HEK293 (cell line): ENCODE measurements at regions not wholly inside any gene's neighbourhood (a gene's known extent, or its start where the extent isn't known, plus 50 kb on each side); places are given as distances from the start of the nearest gene placed in this dataset.

ENCODE experiments used
- CTCF ChIA-PET: fragments of 350-600 bp; formaldehyde crosslinking; extraction: SDS; loops from one replicate; lab custom pipeline; 2021; ENCODE audit warnings: antibody characterized with exemption; lab: Yijun Ruan, JAX
- POLR2A ChIA-PET: fragments of 300-600 bp; formaldehyde crosslinking; extraction: SDS; loops from one replicate; lab custom pipeline; 2020; ENCODE audit warnings: antibody characterized with exemption, inconsistent platforms; lab: Yijun Ruan, JAX
- H3K27ac ChIP-seq: fragments of 200-500 bp; sonication (Bioruptor generic); 2 replicates; pipeline ENCODE4 v1.5.1; 2014; ENCODE audit warnings: low read depth, low read length, control low read depth, inconsistent platforms; ENCODE audit errors: extremely low read depth
- H3K36me3 ChIP-seq, 2 experiments: fragments of 200-500 bp in 1 of 2; sonication (Bioruptor generic) in 1 of 2; 1 replicate in 1 of 2; 2 replicates in 1 of 2; pipeline ENCODE4 v1.5.1; 2014 to 2017; ENCODE audit warnings: inconsistent platforms in 2 of 2, low read length in 2 of 2; ENCODE audit not compliant: control insufficient read depth in 2 of 2, insufficient read depth in 1 of 2
- H3K4me1 ChIP-seq: fragments of 200-500 bp; sonication (Bioruptor generic); 2 replicates; pipeline ENCODE4 v1.5.1; 2014; ENCODE audit warnings: mild to moderate bottlenecking, low read length, inconsistent platforms; ENCODE audit not compliant: control insufficient read depth, insufficient read depth
- H3K4me3 ChIP-seq: 2 replicates; pipeline ENCODE4 v1.5.1; 2011; ENCODE audit warnings: low read depth, mild to moderate bottlenecking, control low read depth, low read length, moderate library complexity
- H3K9me3 ChIP-seq: fragments of 200-500 bp; sonication (Bioruptor generic); 2 replicates; pipeline ENCODE4 v1.5.1; 2014; ENCODE audit warnings: low read depth, low read length, inconsistent platforms; ENCODE audit not compliant: control insufficient read depth, insufficient read depth
- BCL11A ChIP-seq: fragments of 450-650 bp; formaldehyde crosslinking; IDR thresholded peaks from 2 replicates; pipeline ENCODE4 v1.5.1; 2016; ENCODE audit warnings: low read depth, missing biosample characterization, missing genetic modification characterization
- GLI4 ChIP-seq: fragments of 450-650 bp; formaldehyde crosslinking; IDR thresholded peaks from 2 replicates; pipeline ENCODE4 v1.5.1; 2016; ENCODE audit warnings: missing biosample characterization, missing genetic modification characterization
- GLIS1 ChIP-seq: fragments of 450-650 bp; formaldehyde crosslinking; IDR thresholded peaks from 2 replicates; pipeline ENCODE4 v1.5.1; 2016; ENCODE audit warnings: missing biosample characterization, missing genetic modification characterization
- MZF1 ChIP-seq: fragments of 450-650 bp; formaldehyde crosslinking; IDR thresholded peaks from 2 replicates; pipeline ENCODE4 v1.5.1; 2017; ENCODE audit warnings: missing biosample characterization, missing genetic modification characterization, borderline replicate concordance
- OVOL3 ChIP-seq: fragments of 450-650 bp; formaldehyde crosslinking; IDR thresholded peaks from 2 replicates; pipeline ENCODE4 v1.5.1; 2016; ENCODE audit warnings: missing biosample characterization, missing genetic modification characterization
- SP7 ChIP-seq: fragments of 450-650 bp; formaldehyde crosslinking; IDR thresholded peaks from 2 replicates; pipeline ENCODE4 v1.5.1; 2016; ENCODE audit warnings: missing biosample characterization, missing genetic modification characterization
- YY2 ChIP-seq: fragments of 450-650 bp; formaldehyde crosslinking; IDR thresholded peaks from 2 replicates; pipeline ENCODE4 v1.5.1; 2016; ENCODE audit warnings: missing biosample characterization, missing genetic modification characterization
- ZEB2 ChIP-seq: fragments of 450-650 bp; formaldehyde crosslinking; IDR thresholded peaks from 2 replicates; pipeline ENCODE4 v1.5.1; 2016; ENCODE audit warnings: missing biosample characterization, missing genetic modification characterization
- ZIC2 ChIP-seq: fragments of 450-650 bp; formaldehyde crosslinking; IDR thresholded peaks from 2 replicates; pipeline ENCODE4 v1.5.1; 2016; ENCODE audit warnings: missing biosample characterization, missing genetic modification characterization
- ZNF211 ChIP-seq: fragments of 450-650 bp; formaldehyde crosslinking; IDR thresholded peaks from 2 replicates; pipeline ENCODE4 v1.5.1; 2016; ENCODE audit warnings: low read depth, missing biosample characterization, missing genetic modification characterization
- ZNF23 ChIP-seq: fragments of 450-650 bp; formaldehyde crosslinking; IDR thresholded peaks from 2 replicates; pipeline ENCODE4 v1.5.1; 2016; ENCODE audit warnings: missing biosample characterization, missing genetic modification characterization, borderline replicate concordance
- ZNF302 ChIP-seq: fragments of 450-650 bp; formaldehyde crosslinking; IDR thresholded peaks from 2 replicates; pipeline ENCODE4 v1.5.1; 2016; ENCODE audit warnings: missing biosample characterization, missing genetic modification characterization, low read depth
- ZNF335 ChIP-seq: fragments of 450-650 bp; formaldehyde crosslinking; conservative IDR thresholded peaks from 2 replicates; pipeline ENCODE4 v1.5.1; 2016; ENCODE audit warnings: missing biosample characterization, missing genetic modification characterization
- ZNF37A ChIP-seq: fragments of 450-650 bp; IDR thresholded peaks from 2 replicates; pipeline ENCODE4 v1.5.1; 2018; ENCODE audit warnings: missing biosample characterization, missing genetic modification characterization
- ZNF391 ChIP-seq: fragments of 450-650 bp; formaldehyde crosslinking; IDR thresholded peaks from 2 replicates; pipeline ENCODE4 v1.5.1; 2016; ENCODE audit warnings: low read depth, missing biosample characterization, missing genetic modification characterization, borderline replicate concordance
- ZNF629 ChIP-seq: fragments of 450-650 bp; formaldehyde crosslinking; IDR thresholded peaks from 2 replicates; pipeline ENCODE4 v1.5.1; 2017; ENCODE audit warnings: missing biosample characterization, missing genetic modification characterization
- ZNF660 ChIP-seq: fragments of 450-650 bp; IDR thresholded peaks from 2 replicates; pipeline ENCODE4 v1.5.1; 2018; ENCODE audit warnings: missing biosample characterization, mild to moderate bottlenecking, missing genetic modification characterization
- ZNF677 ChIP-seq: fragments of 450-650 bp; IDR thresholded peaks from 2 replicates; pipeline ENCODE4 v1.5.0; 2018; ENCODE audit warnings: missing biosample characterization, mild to moderate bottlenecking, missing genetic modification characterization, moderate library complexity
- ZNF701 ChIP-seq: fragments of 450-650 bp; formaldehyde crosslinking; IDR thresholded peaks from 2 replicates; pipeline ENCODE4 v1.5.1; 2016; ENCODE audit warnings: missing biosample characterization, missing genetic modification characterization
- ZNF792 ChIP-seq: fragments of 450-650 bp; formaldehyde crosslinking; IDR thresholded peaks from 2 replicates; pipeline ENCODE4 v1.5.1; 2016; ENCODE audit warnings: missing biosample characterization, missing genetic modification characterization
- TF ChIP-seq, protein P1 (sequence below): fragments of 450-650 bp; formaldehyde crosslinking; IDR thresholded peaks from 2 replicates; pipeline ENCODE4 v1.5.1; 2017; ENCODE audit warnings: missing biosample characterization, missing genetic modification characterization
- TF ChIP-seq, protein P2 (sequence below): fragments of 450-650 bp; formaldehyde crosslinking; IDR thresholded peaks from 2 replicates; pipeline ENCODE4 v1.5.1; 2016; ENCODE audit warnings: missing biosample characterization, missing genetic modification characterization, low read depth
- TF ChIP-seq, protein P3 (sequence below): fragments of 450-650 bp; formaldehyde crosslinking; IDR thresholded peaks from 2 replicates; pipeline ENCODE4; 2016; ENCODE audit warnings: missing biosample characterization, missing genetic modification characterization
- TF ChIP-seq, protein P4 (sequence below): fragments of 450-650 bp; formaldehyde crosslinking; IDR thresholded peaks from 2 replicates; pipeline ENCODE4 v1.5.1; 2016; ENCODE audit warnings: missing biosample characterization, missing genetic modification characterization
- TF ChIP-seq, protein P5 (sequence below): fragments of 450-650 bp; formaldehyde crosslinking; IDR thresholded peaks from 2 replicates; pipeline ENCODE4 v1.5.1; 2017; ENCODE audit warnings: missing biosample characterization, missing genetic modification characterization

DNA sequence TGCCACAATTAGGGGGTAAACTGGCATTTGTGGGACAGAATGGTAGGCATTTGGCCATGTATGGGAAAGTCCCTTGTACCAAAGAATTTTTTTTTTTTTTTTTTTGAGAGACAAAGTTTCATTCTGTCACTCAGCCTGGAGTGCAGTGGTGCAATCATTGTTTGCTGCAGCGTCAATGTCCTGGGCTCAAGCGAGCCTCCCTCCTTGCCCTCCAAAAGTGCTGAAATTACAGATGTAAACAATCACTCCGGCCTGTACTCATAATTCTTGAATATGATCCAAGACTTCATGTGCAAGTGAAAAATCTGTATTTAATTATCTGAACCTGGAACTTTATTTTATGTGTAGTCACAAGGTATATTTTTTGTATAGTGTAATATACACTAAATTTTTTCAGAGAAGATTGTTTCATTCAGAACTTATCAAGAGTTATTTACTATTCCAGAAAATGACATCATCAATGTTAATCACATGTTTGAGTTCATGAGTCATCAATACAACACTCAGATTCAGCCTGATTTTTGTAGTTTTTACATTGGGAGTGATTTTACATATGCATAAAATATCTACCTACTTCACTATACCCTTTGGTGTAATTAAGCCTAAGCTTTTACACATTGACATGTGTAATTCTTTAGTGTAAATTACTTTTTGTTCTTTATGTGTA is 138.7 kb upstream of the L3MBTL4 start (continued):
- TF ChIP-seq ZNF37A (tag by site-specific recombination) (no peak), ZEB2 (tag by site-specific recombination) (no peak), BCL11A (tag by site-specific recombination) (no peak), ZNF792 (tag by site-specific recombination) (no peak), SP7 (tag by site-specific recombination) (0 out of 2 replicates have a peak, but pooled peaks have one; percentile 14), MZF1 (tag by site-specific recombination) (no peak)
- TF ChIP-seq, protein P1, sequence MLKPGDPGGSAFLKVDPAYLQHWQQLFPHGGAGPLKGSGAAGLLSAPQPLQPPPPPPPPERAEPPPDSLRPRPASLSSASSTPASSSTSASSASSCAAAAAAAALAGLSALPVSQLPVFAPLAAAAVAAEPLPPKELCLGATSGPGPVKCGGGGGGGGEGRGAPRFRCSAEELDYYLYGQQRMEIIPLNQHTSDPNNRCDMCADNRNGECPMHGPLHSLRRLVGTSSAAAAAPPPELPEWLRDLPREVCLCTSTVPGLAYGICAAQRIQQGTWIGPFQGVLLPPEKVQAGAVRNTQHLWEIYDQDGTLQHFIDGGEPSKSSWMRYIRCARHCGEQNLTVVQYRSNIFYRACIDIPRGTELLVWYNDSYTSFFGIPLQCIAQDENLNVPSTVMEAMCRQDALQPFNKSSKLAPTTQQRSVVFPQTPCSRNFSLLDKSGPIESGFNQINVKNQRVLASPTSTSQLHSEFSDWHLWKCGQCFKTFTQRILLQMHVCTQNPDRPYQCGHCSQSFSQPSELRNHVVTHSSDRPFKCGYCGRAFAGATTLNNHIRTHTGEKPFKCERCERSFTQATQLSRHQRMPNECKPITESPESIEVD (tag by site-specific recombination): 0 out of 2 replicates have a peak, but pooled peaks have one; percentile 13
- TF ChIP-seq, protein P2, sequence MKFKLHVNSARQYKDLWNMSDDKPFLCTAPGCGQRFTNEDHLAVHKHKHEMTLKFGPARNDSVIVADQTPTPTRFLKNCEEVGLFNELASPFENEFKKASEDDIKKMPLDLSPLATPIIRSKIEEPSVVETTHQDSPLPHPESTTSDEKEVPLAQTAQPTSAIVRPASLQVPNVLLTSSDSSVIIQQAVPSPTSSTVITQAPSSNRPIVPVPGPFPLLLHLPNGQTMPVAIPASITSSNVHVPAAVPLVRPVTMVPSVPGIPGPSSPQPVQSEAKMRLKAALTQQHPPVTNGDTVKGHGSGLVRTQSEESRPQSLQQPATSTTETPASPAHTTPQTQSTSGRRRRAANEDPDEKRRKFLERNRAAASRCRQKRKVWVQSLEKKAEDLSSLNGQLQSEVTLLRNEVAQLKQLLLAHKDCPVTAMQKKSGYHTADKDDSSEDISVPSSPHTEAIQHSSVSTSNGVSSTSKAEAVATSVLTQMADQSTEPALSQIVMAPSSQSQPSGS (tag by site-specific recombination): peak; percentile 88
- TF ChIP-seq, protein P3, sequence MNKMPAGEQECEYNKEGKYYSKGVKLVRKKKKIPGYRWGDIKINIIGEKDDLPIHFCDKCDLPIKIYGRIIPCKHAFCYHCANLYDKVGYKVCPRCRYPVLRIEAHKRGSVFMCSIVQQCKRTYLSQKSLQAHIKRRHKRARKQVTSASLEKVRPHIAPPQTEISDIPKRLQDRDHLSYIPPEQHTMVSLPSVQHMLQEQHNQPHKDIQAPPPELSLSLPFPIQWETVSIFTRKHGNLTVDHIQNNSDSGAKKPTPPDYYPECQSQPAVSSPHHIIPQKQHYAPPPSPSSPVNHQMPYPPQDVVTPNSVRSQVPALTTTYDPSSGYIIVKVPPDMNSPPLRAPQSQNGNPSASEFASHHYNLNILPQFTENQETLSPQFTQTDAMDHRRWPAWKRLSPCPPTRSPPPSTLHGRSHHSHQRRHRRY: no peak
- TF ChIP-seq, all 188 proteins: peak for 4

DNA sequence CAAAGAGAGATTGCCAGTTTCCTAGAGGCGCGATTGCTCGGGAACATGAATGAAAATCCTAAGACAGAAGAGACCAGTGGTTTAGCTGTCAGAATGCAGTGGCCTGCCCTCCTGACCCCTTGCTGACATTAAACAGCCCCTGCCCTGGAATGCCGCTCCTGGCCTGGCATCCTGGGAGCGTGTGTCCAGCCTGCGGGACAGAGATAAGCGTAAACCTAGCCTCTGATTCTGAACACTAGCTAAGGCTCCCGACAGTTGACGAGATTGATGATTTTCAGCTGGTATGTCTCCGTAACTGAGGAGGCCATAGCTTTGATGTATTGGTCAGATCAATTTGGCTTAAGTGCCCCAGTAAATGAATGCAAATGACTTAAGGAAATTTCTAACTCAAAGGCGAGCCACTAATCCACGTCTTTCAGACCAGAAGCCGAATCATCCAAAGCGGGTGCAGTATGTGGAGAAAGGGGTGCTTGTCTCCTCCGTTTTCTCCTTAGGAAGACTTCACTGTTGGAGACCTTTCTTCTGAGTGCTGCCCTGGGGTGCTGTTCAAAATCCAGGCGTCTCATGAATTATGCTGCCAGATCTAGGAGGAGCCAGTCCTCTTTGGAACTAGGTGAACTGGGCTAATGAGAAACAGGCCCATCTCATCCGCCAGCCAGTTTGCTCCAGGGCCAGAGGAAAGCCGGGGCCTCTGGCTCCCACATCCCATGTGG is 142.5 kb upstream of the L3MBTL4 start:
- ChIA-PET POLR2A (no interaction called here), CTCF (interaction anchor here (0.6 to 1.2 kb wide), 3 partner anchors 14 to 917 kb away, joined by 3 to 11 read pairs (median 3); no protein-coding TSS in a partner anchor)
- Histone ChIP-seq H3K36me3 (no peaks in the 10 kb centered on the region), H3K27ac (no peak overlapping the region), H3K9me3 (no peaks in the 10 kb centered on the region), H3K4me3 (no peak overlapping the region), H3K4me1 (peaks cover 14% of the 10 kb centered on the region)
- TF ChIP-seq ZNF211 (no peak), ZNF302 (no peak), OVOL3 (tag by site-specific recombination) (no peak), ZNF391 (no peak), ZNF677 (tag by site-specific recombination) (no peak), GLI4 (tag by site-specific recombination) (no peak), ZNF335 (tag by site-specific recombination) (no peak)

DNA sequence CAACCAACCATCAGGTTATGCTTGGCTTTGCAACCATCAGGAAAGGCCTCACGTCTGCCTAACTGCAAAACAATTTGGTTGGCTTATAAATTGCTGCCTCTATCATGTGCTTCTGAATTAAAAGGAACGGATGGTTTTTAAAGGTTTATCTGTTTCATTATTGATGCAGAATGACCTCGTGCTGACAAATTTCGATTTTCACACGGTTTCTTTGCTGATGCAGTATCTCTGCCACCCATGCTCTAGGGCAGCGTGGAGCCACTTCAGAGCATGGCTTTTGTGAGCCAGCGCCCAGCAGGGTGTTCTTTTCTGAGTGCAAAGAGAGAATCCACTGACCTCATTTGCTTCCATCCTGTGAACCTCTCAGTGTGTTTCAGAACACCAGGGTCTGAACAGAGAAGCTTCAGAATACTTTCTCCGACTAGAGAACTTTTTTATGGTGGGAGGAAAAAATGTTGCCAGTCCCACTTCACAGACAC is 143.1 kb upstream of the L3MBTL4 start:
- H3K36me3 ChIP-seq: no peaks in the 10 kb centered on the region
- H3K4me3 ChIP-seq: no peak overlapping the region
- CTCF ChIA-PET: interaction anchor here (0.5 to 0.6 kb wide), 2 partner anchors 19 to 479 kb away, joined by 3 to 4 read pairs; no protein-coding TSS in a partner anchor
- peaks cover 15% of the 10 kb centered on the region for H3K4me1 ChIP-seq
- H3K9me3 ChIP-seq: no peaks in the 10 kb centered on the region
- no peak overlapping the region for H3K27ac ChIP-seq
- TF ChIP-seq ZNF629 (tag by site-specific recombination) (no peak), YY2 (tag by site-specific recombination) (no peak), ZNF335 (tag by site-specific recombination) (peak; percentile 40; the same call in 1 of the 2 replicates), ZNF660 (no peak), ZIC2 (tag by site-specific recombination) (peak; percentile 92), GLIS1 (tag by site-specific recombination) (no peak), ZNF23 (no peak), ZNF701 (no peak)
- TF ChIP-seq, protein P4, sequence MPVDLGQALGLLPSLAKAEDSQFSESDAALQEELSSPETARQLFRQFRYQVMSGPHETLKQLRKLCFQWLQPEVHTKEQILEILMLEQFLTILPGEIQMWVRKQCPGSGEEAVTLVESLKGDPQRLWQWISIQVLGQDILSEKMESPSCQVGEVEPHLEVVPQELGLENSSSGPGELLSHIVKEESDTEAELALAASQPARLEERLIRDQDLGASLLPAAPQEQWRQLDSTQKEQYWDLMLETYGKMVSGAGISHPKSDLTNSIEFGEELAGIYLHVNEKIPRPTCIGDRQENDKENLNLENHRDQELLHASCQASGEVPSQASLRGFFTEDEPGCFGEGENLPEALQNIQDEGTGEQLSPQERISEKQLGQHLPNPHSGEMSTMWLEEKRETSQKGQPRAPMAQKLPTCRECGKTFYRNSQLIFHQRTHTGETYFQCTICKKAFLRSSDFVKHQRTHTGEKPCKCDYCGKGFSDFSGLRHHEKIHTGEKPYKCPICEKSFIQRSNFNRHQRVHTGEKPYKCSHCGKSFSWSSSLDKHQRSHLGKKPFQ (tag by site-specific recombination): no peak
- TF ChIP-seq, protein P5, sequence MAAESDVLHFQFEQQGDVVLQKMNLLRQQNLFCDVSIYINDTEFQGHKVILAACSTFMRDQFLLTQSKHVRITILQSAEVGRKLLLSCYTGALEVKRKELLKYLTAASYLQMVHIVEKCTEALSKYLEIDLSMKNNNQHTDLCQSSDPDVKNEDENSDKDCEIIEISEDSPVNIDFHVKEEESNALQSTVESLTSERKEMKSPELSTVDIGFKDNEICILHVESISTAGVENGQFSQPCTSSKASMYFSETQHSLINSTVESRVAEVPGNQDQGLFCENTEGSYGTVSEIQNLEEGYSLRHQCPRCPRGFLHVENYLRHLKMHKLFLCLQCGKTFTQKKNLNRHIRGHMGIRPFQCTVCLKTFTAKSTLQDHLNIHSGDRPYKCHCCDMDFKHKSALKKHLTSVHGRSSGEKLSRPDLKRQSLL: peak; percentile 69; the same call in 1 of the 2 replicates
- POLR2A ChIA-PET: no interaction called here
